HepG2 (cell line): ENCODE measurements at regions not wholly inside any gene's neighbourhood (a gene's known extent, or its start where the extent isn't known, plus 50 kb on each side); places are given as distances from the start of the nearest gene placed in this dataset.

ENCODE experiments used
- ATAC-seq: fragments of 200-7000 bp; cut with Tn5 transposase; 3 replicates; pipeline ENCODE4 v1.9.1; 2020; ENCODE audit warnings: mild to moderate bottlenecking, moderate library complexity
- BruUV-seq: library from RNA; stranded (reverse); fragments of 400-500 nt; replicated peaks from 2 replicates; lab custom pipeline; 2021; lab: Mats Ljungman, UMichigan
- CTCF ChIA-PET: fragments of 300-600 bp; formaldehyde crosslinking; extraction: SDS; loops from one replicate; lab custom pipeline; 2021; ENCODE audit warnings: low total read pairs, inconsistent platforms, low intra/inter-chr PET ratio; lab: Yijun Ruan, JAX
- POLR2A ChIA-PET: fragments of 350-600 bp; sonication (Branson Sonifier 250); formaldehyde crosslinking; loops from one replicate; lab custom pipeline; 2020; ENCODE audit warnings: antibody characterized with exemption, inconsistent platforms; lab: Yijun Ruan, JAX
- DNase-seq: peaks from one replicate; pipeline ENCODE4 v3.0.0-alpha.2; 2015; ENCODE audit warnings: low spot score
- FAIRE-seq: peaks from 3 replicates; lab custom pipeline; 2011; peaks lifted over from hg19 to GRCh38; lab: Jason Lieb, UNC
- H2AFZ ChIP-seq: one replicate; pipeline ENCODE4 v1.6.1; 2011; ENCODE audit warnings: low read length, inconsistent platforms
- H3K27ac ChIP-seq: fragments of 300-600 bp; 3 replicates; pipeline ENCODE4 v1.8.0; 2011; ENCODE audit warnings: mixed run types, mild to moderate bottlenecking, mixed read lengths, low read length, inconsistent platforms; ENCODE audit not compliant: insufficient read depth; ENCODE audit errors: extremely low read length
- H3K27me3 ChIP-seq, 2 experiments: fragments of 200-600 bp in 1 of 2; 2 replicates in 1 of 2; 3 replicates in 1 of 2; pipeline versions ENCODE4 v1.6.0 to v1.8.0; 2011; ENCODE audit warnings: low read length in 2 of 2, mild to moderate bottlenecking in 2 of 2, moderate library complexity in 2 of 2, inconsistent platforms in 1 of 2; ENCODE audit not compliant: insufficient read depth in 2 of 2, control insufficient read depth in 1 of 2
- H3K36me3 ChIP-seq, 2 experiments: fragments of 200-600 bp in 1 of 2; replicated peaks in 1 of 2; 2 replicates in 1 of 2; 3 replicates in 1 of 2; pipeline versions ENCODE4 v1.5.1 to v1.8.0; 2011; ENCODE audit warnings: low read length in 2 of 2, inconsistent platforms in 1 of 2; ENCODE audit not compliant: insufficient read depth in 2 of 2, control insufficient read depth in 1 of 2
- H3K4me1 ChIP-seq: 2 replicates; pipeline ENCODE4 v1.5.1; 2012; ENCODE audit warnings: low read length, inconsistent platforms; ENCODE audit not compliant: insufficient read depth
- H3K4me2 ChIP-seq: 2 replicates; pipeline ENCODE4 v1.6.0; 2011; ENCODE audit warnings: low read depth, low read length, inconsistent platforms
- H3K4me3 ChIP-seq, 3 experiments: fragments of 200-600 bp in 1 of 3; sonication (generic), shearing (Covaris generic) in 1 of 3; replicated peaks in 1 of 3; 2 replicates each; pipeline ENCODE4 v1.5.1; 2011 to 2016; ENCODE audit warnings: low read length in 3 of 3, inconsistent platforms in 2 of 3, low read depth in 2 of 3, mild to moderate bottlenecking in 2 of 3, control low read depth in 1 of 3, mixed read lengths in 1 of 3; ENCODE audit not compliant: insufficient read depth in 1 of 3
- H3K79me2 ChIP-seq: one replicate; pipeline ENCODE4 v1.6.1; 2011; ENCODE audit warnings: low read length, inconsistent platforms; ENCODE audit not compliant: insufficient read depth
- H3K9ac ChIP-seq: 2 replicates; pipeline ENCODE4 v1.6.0; 2011; ENCODE audit warnings: mild to moderate bottlenecking, low read depth, low read length, inconsistent platforms; ENCODE audit not compliant: insufficient read depth
- H3K9me3 ChIP-seq: 2 replicates; pipeline ENCODE4 v1.5.1; 2012; ENCODE audit warnings: mild to moderate bottlenecking, low read length
- H4K20me1 ChIP-seq: 2 replicates; pipeline ENCODE4 v1.6.0; 2011; ENCODE audit warnings: inconsistent platforms, mild to moderate bottlenecking, low read length, moderate library complexity; ENCODE audit not compliant: insufficient read depth
- BCL3 ChIP-seq: sonication (generic); formaldehyde crosslinking; IDR thresholded peaks from 2 replicates; pipeline ENCODE4 v1.5.1; 2020; ENCODE audit warnings: mild to moderate bottlenecking, missing genetic modification reagents, moderate library complexity
- ERF ChIP-seq: IDR thresholded peaks from 2 replicates; pipeline ENCODE4 v1.6.1; 2018; ENCODE audit warnings: missing biosample characterization, missing genetic modification reagents
- HNF4G ChIP-seq, 2 experiments: sonication (generic) in 1 of 2; formaldehyde crosslinking in 1 of 2; IDR thresholded peaks; 2 replicates each; pipeline versions ENCODE4 v1.4.0 to v1.6.1; 2011 to 2020; ENCODE audit warnings: borderline replicate concordance in 2 of 2, low read depth in 2 of 2, mild to moderate bottlenecking in 2 of 2, low read length in 1 of 2, missing genetic modification reagents in 1 of 2, moderate library complexity in 1 of 2
- NFE2L2 ChIP-seq: fragments of 150-350 bp; IDR thresholded peaks from 2 replicates; pipeline ENCODE4 v1.6.1; 2014; ENCODE audit warnings: low read length
- PHF5A ChIP-seq: IDR thresholded peaks from one replicate; pipeline ENCODE4 v1.6.1; 2018; ENCODE audit warnings: low read depth, missing genetic modification reagents; ENCODE audit not compliant: unreplicated experiment
- RELA ChIP-seq: sonication (generic); formaldehyde crosslinking; IDR thresholded peaks from 2 replicates; pipeline ENCODE4 v1.4.0; 2020; ENCODE audit warnings: missing genetic modification reagents
- SIN3B ChIP-seq: fragments of 150-350 bp; IDR thresholded peaks from 2 replicates; pipeline ENCODE4 v1.6.1; 2014; ENCODE audit warnings: low read length
- ZFP36L1 ChIP-seq: sonication (generic); formaldehyde crosslinking; IDR thresholded peaks from 2 replicates; pipeline ENCODE4 v1.8.0; 2022; ENCODE audit warnings: mild to moderate bottlenecking, missing genetic modification reagents, moderate library complexity
- ZFP62 ChIP-seq: sonication (generic); formaldehyde crosslinking; IDR thresholded peaks from 2 replicates; pipeline ENCODE4 v1.4.0; 2020; ENCODE audit warnings: missing genetic modification reagents
- WGBS: methylation state at CpG from one replicate; pipeline ENCODE4 v1.1.6; 2017; ENCODE audit warnings: low lambda C conversion rate; 5-methylcytosine and 5-hydroxymethylcytosine counted together
- in situ Hi-C: cut with HindIII; loops from 2 replicates; pipeline ENCODE4 v1.10.0; 2017; ENCODE audit warnings: low pct_unique_long_range_greater_than_20kb; ENCODE audit not compliant: extremely low pct_ligation_motif_present
- intact Hi-C: fragments of 100-400 bp; cut with micrococcal nuclease; formaldehyde crosslinking; loops from one replicate; pipeline ENCODE4 v1.10.0; 2022; ENCODE audit not compliant: unreplicated experiment

GRCh38 chr13:76049376-76049746, 413.2 kb downstream of the LMO7 start:
- in situ Hi-C loops: no loop called here
- Histone ChIP-seq H2AFZ (no peak overlapping the region), H3K4me2 (no peak overlapping the region), H3K4me1 (no peaks in the 10 kb centered on the region), H3K9me3 (no peaks in the 10 kb centered on the region), H3K9ac (no peak overlapping the region)
- ChIA-PET CTCF (no interaction called here), POLR2A (no interaction called here)
- no peak for ATAC-seq
- 0% methylated on average over 1 of the region's 1 CpG for WGBS
- no peak for TF ChIP-seq PHF5A (CRISPR knock-in tag)
- TF ChIP-seq SIN3B: no peak
- no peak for TF ChIP-seq ZFP62
- TF ChIP-seq NFE2L2: no peak
- no peak for TF ChIP-seq BCL3
- TF ChIP-seq ERF (CRISPR knock-in tag): no peak
- TF ChIP-seq RELA (CRISPR knock-in tag): no peak
- no peak for TF ChIP-seq HNF4G (IDR thresholded peaks at IDR 0.05; ENCODE audit: borderline replicate concordance, low read depth, low read length)
- no peak for TF ChIP-seq HNF4G (CRISPR knock-in tag; IDR thresholded peaks at IDR 0.05; ENCODE audit: borderline replicate concordance, low read depth)
- no peak for TF ChIP-seq ZFP36L1 (CRISPR knock-in tag)
- TF ChIP-seq, all 625 proteins: peak for 0
- no peak overlapping the region for H3K4me3 ChIP-seq
- no TSS peak for BruUV-seq
- intact Hi-C loops: no loop called here
- no peaks in the 10 kb centered on the region for H4K20me1 ChIP-seq
- no peaks in the 10 kb centered on the region for H3K36me3 ChIP-seq
- FAIRE-seq (no peak), DNase-seq (no peak)
- no peak overlapping the region for H3K27ac ChIP-seq
- no peaks in the 10 kb centered on the region for H3K79me2 ChIP-seq
- H3K27me3 ChIP-seq: no peaks in the 10 kb centered on the region
